Neural progenitor cell (in vitro differentiated cells): ENCODE measurements at regions not wholly inside any gene's neighbourhood (a gene's known extent, or its start where the extent isn't known, plus 50 kb on each side); places are given as distances from the start of the nearest gene placed in this dataset.

Experiments used
- DNase-seq: peaks from one replicate; pipeline ENCODE4 v3.0.0-alpha.2; 2016; ENCODE audit warnings: low spot score
- H2AFZ ChIP-seq: fragments of 200-600 bp; sonication (generic); replicated peaks from 2 replicates; pipeline ENCODE4 v1.6.1; 2016; ENCODE audit warnings: antibody characterized with exemption
- H3F3A ChIP-seq: fragments of 200-600 bp; sonication (generic); 2 replicates; pipeline ENCODE4 v1.6.1; 2016; ENCODE audit warnings: antibody characterized with exemption, low read depth
- H3K27ac ChIP-seq: fragments of 200-600 bp; sonication (generic); 2 replicates; pipeline ENCODE4 v1.5.1; 2016; ENCODE audit warnings: mild to moderate bottlenecking
- H3K27me3 ChIP-seq: fragments of 200-600 bp; sonication (generic); 2 replicates; pipeline ENCODE4 v1.6.1; 2016; ENCODE audit warnings: mild to moderate bottlenecking, moderate library complexity
- H3K36me3 ChIP-seq: fragments of 200-600 bp; sonication (generic); 2 replicates; pipeline ENCODE4 v1.5.1; 2016
- H3K4me1 ChIP-seq: fragments of 200-600 bp; sonication (generic); 2 replicates; pipeline ENCODE4 v1.6.1; 2016; ENCODE audit warnings: mixed run types
- H3K4me2 ChIP-seq: fragments of 200-600 bp; sonication (generic); 2 replicates; pipeline ENCODE4 v1.6.1; 2016
- H3K4me3 ChIP-seq: fragments of 200-600 bp; sonication (generic); 2 replicates; pipeline ENCODE4 v1.5.1; 2016
- H3K79me2 ChIP-seq: fragments of 200-600 bp; sonication (generic); 2 replicates; pipeline ENCODE4 v1.6.1; 2016; ENCODE audit warnings: low read depth
- H3K9ac ChIP-seq: fragments of 200-600 bp; sonication (generic); 2 replicates; pipeline ENCODE4 v1.6.1; 2016
- H3K9me3 ChIP-seq: fragments of 200-600 bp; sonication (generic); 2 replicates; pipeline ENCODE4 v1.5.1; 2016; ENCODE audit warnings: low read depth
- H4K20me1 ChIP-seq: fragments of 200-600 bp; sonication (generic); 2 replicates; pipeline ENCODE4 v1.6.1; 2016; ENCODE audit warnings: low read depth
- H3K27ac Mint-ChIP-seq: 3 replicates; pipeline ENCODE4 v1.8.0; 2021; ENCODE audit warnings: mixed read lengths
- H3K27me3 Mint-ChIP-seq: 2 replicates; pipeline ENCODE4 v1.8.0; 2022; ENCODE audit warnings: low read depth, mild to moderate bottlenecking, inconsistent platforms, moderate library complexity, mixed read lengths; ENCODE audit not compliant: insufficient read depth
- H3K36me3 Mint-ChIP-seq: 3 replicates; pipeline ENCODE4 v1.8.0; 2021; ENCODE audit warnings: mixed read lengths
- H3K4me1 Mint-ChIP-seq: 3 replicates; pipeline ENCODE4 v1.8.0; 2021; ENCODE audit warnings: mixed read lengths
- H3K4me3 Mint-ChIP-seq: 3 replicates; pipeline ENCODE4 v1.8.0; 2021; ENCODE audit warnings: mild to moderate bottlenecking, moderate library complexity, mixed read lengths
- H3K9me3 Mint-ChIP-seq: 3 replicates; pipeline ENCODE4 v1.8.0; 2020; ENCODE audit warnings: mixed read lengths
- EZH2 ChIP-seq: fragments of 200-600 bp; sonication (generic); IDR thresholded peaks from 2 replicates; pipeline ENCODE4 v1.6.1; 2017; ENCODE audit warnings: antibody characterized with exemption, mild to moderate bottlenecking, moderate library complexity
- EZH2phosphoT487 ChIP-seq: fragments of 200-600 bp; sonication (generic); IDR thresholded peaks from 2 replicates; pipeline ENCODE4 v1.6.1; 2017; ENCODE audit warnings: antibody characterized with exemption
- TF ChIP-seq, protein P1 (sequence below): fragments of 200-600 bp; sonication (generic); IDR thresholded peaks from 2 replicates; pipeline ENCODE4 v1.5.1; 2017; ENCODE audit warnings: antibody characterized with exemption, mild to moderate bottlenecking

DNA sequence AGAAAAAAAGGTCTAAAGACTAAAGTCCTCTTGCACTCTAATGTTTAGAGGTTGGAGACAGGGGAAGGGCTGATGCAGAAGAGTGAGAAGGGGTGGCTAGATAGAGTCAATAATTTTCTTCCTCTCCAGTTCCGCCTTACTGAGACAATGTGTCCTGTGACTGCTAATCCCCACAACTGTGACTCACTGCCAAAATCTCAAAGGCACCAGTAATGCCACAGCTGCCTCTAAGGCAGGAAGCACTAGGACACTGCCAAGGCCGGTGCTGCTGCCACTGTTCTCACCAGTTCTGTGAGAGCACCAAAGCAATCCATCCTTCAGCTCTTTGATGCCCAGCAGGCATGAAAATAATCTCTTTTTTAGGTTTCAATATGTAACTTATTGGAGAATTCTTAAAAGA lies 701.9 kb upstream of the MAP3K7 start:
- DNase-seq = no peak
- Histone ChIP-seq H2AFZ (no peak overlapping the region), H3K27me3 (peaks cover 55% of the 10 kb centered on the region), H4K20me1 (no peaks in the 10 kb centered on the region), H3K79me2 (no peaks in the 10 kb centered on the region), H3K9me3 (no peaks in the 10 kb centered on the region), H3K4me3 (no peak overlapping the region), H3K9ac (no peak overlapping the region), H3K4me2 (no peak overlapping the region), H3K36me3 (no peaks in the 10 kb centered on the region), H3K27ac (no peak overlapping the region), H3K4me1 (peaks cover 6% of the 10 kb centered on the region), H3F3A (no peaks in the 10 kb centered on the region)
- TF ChIP-seq EZH2phosphoT487 (no peak), EZH2 (no peak)
- TF ChIP-seq, protein P1, sequence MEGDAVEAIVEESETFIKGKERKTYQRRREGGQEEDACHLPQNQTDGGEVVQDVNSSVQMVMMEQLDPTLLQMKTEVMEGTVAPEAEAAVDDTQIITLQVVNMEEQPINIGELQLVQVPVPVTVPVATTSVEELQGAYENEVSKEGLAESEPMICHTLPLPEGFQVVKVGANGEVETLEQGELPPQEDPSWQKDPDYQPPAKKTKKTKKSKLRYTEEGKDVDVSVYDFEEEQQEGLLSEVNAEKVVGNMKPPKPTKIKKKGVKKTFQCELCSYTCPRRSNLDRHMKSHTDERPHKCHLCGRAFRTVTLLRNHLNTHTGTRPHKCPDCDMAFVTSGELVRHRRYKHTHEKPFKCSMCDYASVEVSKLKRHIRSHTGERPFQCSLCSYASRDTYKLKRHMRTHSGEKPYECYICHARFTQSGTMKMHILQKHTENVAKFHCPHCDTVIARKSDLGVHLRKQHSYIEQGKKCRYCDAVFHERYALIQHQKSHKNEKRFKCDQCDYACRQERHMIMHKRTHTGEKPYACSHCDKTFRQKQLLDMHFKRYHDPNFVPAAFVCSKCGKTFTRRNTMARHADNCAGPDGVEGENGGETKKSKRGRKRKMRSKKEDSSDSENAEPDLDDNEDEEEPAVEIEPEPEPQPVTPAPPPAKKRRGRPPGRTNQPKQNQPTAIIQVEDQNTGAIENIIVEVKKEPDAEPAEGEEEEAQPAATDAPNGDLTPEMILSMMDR = no peak
- Mint-ChIP-seq H3K27me3 (no peaks in the 10 kb centered on the region), H3K36me3 (no peaks in the 10 kb centered on the region), H3K27ac (no peak overlapping the region), H3K4me3 (no peak overlapping the region), H3K4me1 (peaks cover 2% of the 10 kb centered on the region), H3K9me3 (no peaks in the 10 kb centered on the region)

DNA sequence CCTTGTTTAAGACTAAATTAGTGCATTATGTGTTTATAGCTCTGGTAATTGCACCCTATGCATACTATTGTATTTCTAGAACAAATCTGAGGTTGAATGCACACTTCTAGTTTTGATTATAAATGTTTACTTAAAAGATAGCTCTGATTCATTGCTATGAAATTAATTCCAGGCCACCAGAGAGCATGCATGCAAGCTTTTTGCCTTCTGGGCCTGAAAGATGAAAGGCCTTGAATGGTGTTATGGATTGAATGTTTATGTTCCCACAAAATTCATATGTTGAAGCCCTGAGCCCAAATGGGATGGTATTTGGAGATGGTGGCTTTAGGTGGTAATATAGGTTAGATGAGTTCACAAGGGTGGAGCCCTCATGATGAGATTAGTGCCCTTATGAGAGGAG lies 695.0 kb upstream of the MAP3K7 start:
- Histone ChIP-seq H3K27ac (no peak overlapping the region), H3K9me3 (no peaks in the 10 kb centered on the region), H2AFZ (no peak overlapping the region), H3K9ac (no peak overlapping the region), H3K36me3 (no peaks in the 10 kb centered on the region), H3K4me3 (no peak overlapping the region), H3K4me2 (no peak overlapping the region), H3K27me3 (peaks cover 14% of the 10 kb centered on the region), H3K79me2 (no peaks in the 10 kb centered on the region), H3K4me1 (peaks cover 39% of the 10 kb centered on the region), H4K20me1 (no peaks in the 10 kb centered on the region), H3F3A (peaks cover 10% of the 10 kb centered on the region)
- DNase-seq = no peak
- Mint-ChIP-seq H3K9me3 (peaks cover 3% of the 10 kb centered on the region), H3K4me1 (peaks cover 11% of the 10 kb centered on the region), H3K36me3 (no peaks in the 10 kb centered on the region), H3K27ac (no peak overlapping the region), H3K4me3 (no peak overlapping the region), H3K27me3 (peaks cover 4% of the 10 kb centered on the region)
- TF ChIP-seq EZH2 = no peak
- no peak for TF ChIP-seq EZH2phosphoT487
- TF ChIP-seq, protein P1 = no peak

DNA sequence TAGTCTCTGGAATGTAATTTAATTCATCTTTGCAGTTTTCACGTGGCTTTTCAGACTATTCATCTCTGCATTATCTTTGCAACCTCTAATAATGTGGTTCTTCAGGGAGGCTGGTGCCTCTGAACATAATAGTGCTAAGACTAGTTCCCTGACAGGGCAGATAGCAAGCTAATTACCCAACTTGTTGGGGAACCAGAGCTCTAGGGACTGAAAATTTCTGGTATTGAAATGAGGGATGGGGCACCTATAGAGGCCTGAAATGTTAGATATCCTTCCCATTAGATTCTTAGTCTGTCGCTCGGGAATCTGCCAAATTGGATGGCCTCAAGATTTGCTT lies 693.6 kb upstream of the MAP3K7 start:
- Histone ChIP-seq H3K4me2 (peak overlapping the region; percentile 42), H3K4me1 (peaks cover 33% of the 10 kb centered on the region), H3K4me3 (no peak overlapping the region), H3K36me3 (no peaks in the 10 kb centered on the region), H4K20me1 (no peaks in the 10 kb centered on the region), H3K9me3 (no peaks in the 10 kb centered on the region), H3K9ac (no peak overlapping the region), H3K27me3 (peaks cover 11% of the 10 kb centered on the region), H2AFZ (peak overlapping the region; percentile 61), H3K79me2 (no peaks in the 10 kb centered on the region), H3F3A (peaks cover 10% of the 10 kb centered on the region), H3K27ac (no peak overlapping the region)
- Mint-ChIP-seq H3K27ac (no peak overlapping the region), H3K9me3 (peaks cover 3% of the 10 kb centered on the region), H3K27me3 (peaks cover 4% of the 10 kb centered on the region), H3K4me1 (peaks cover 9% of the 10 kb centered on the region), H3K4me3 (no peak overlapping the region), H3K36me3 (no peaks in the 10 kb centered on the region)
- DNase-seq = no peak
- TF ChIP-seq EZH2 (no peak), EZH2phosphoT487 (no peak)
- TF ChIP-seq, protein P1 = no peak
